GM19324 (cell line): ENCODE measurements at regions not wholly inside any gene's neighbourhood (a gene's known extent, or its start where the extent isn't known, plus 50 kb on each side); places are given as distances from the start of the nearest gene placed in this dataset.

ENCODE experiments used
- ATAC-seq: cut with Tn5 transposase; IDR thresholded peaks from one replicate; pipeline ENCODE4 v1.9.1; 2021; ENCODE audit warnings: mild to moderate bottlenecking, moderate library complexity; ENCODE audit not compliant: unreplicated experiment, low FRiP score

GRCh38 chr10:31614611-31615010 is 295.6 kb downstream of the ZEB1 start:
- ATAC-seq: no peak

GRCh38 chr10:31612082-31612481 is 293.1 kb downstream of the ZEB1 start:
- no peak for ATAC-seq

GRCh38 chr10:31611161-31611560 is 292.1 kb downstream of the ZEB1 start:
- ATAC-seq: no peak

GRCh38 chr10:31607481-31607880 is 288.5 kb downstream of the ZEB1 start:
- no peak for ATAC-seq

GRCh38 chr10:31606841-31607240 is 287.8 kb downstream of the ZEB1 start:
- no peak for ATAC-seq

- ATAC-seq: no peak
Observed at GRCh38 chr10:31605861-31606525, 287.0 kb downstream of the ZEB1 start.

- no peak for ATAC-seq
Observed at GRCh38 chr10:31605426-31605825, 286.4 kb downstream of the ZEB1 start.

- no peak for ATAC-seq
Observed at GRCh38 chr10:31604646-31605170, 285.7 kb downstream of the ZEB1 start.

GRCh38 chr10:31604096-31604495 is 285.1 kb downstream of the ZEB1 start:
- ATAC-seq: no peak

GRCh38 chr10:31603235-31604087 is 284.4 kb downstream of the ZEB1 start:
- peak; percentile 94 for ATAC-seq

- ATAC-seq: no peak
Observed at GRCh38 chr10:31602541-31603234, 283.7 kb downstream of the ZEB1 start.

GRCh38 chr10:31601136-31601535 is 282.1 kb downstream of the ZEB1 start:
- no peak for ATAC-seq

GRCh38 chr10:31599626-31600504 is 280.8 kb downstream of the ZEB1 start:
- no peak for ATAC-seq

- no peak for ATAC-seq
Observed at GRCh38 chr10:31596765-31597164, 277.7 kb downstream of the ZEB1 start.

GRCh38 chr10:31595992-31596391 is 277.0 kb downstream of the ZEB1 start:
- no peak for ATAC-seq

- ATAC-seq: no peak
Observed at GRCh38 chr10:31594347-31594873, 275.4 kb downstream of the ZEB1 start.

- no peak for ATAC-seq
Observed at GRCh38 chr10:31593124-31593523, 274.1 kb downstream of the ZEB1 start.

- ATAC-seq: no peak
Observed at GRCh38 chr10:31591569-31591968, 272.6 kb downstream of the ZEB1 start.

- ATAC-seq: no peak
Observed at GRCh38 chr10:31590023-31590800, 271.2 kb downstream of the ZEB1 start.
